H1 (cell line): ENCODE measurements at regions not wholly inside any gene's neighbourhood (a gene's known extent, or its start where the extent isn't known, plus 50 kb on each side); places are given as distances from the start of the nearest gene placed in this dataset.
A peak's percentile ranks its signal among the peaks of the same experiment; 100 is the strongest.

Experiments
- CTCF ChIA-PET: fragments of 300-600 bp; sonication (Branson Sonifier 250); formaldehyde crosslinking; loops from one replicate; lab custom pipeline; 2021; ENCODE audit not compliant: partially characterized antibody; lab: Charles Lee
- POLR2A ChIA-PET: fragments of 300-600 bp; sonication (Branson Sonifier 250); formaldehyde crosslinking; loops from one replicate; lab custom pipeline; 2021; ENCODE audit warnings: inconsistent platforms; ENCODE audit not compliant: partially characterized antibody; lab: Charles Lee
- DNase-seq, 2 experiments: peaks; one replicate each; pipeline versions ENCODE4 v3.0.0 to v3.0.0-alpha.2; 2010 to 2022; ENCODE audit warnings: low spot score in 2 of 2, low read depth in 1 of 2, mixed read lengths in 1 of 2
- FAIRE-seq: peaks from 2 replicates; lab custom pipeline; 2011; peaks lifted over from hg19 to GRCh38; lab: Jason Lieb, UNC
- H2AFZ ChIP-seq: 2 replicates; pipeline ENCODE4 v1.8.1; 2012; ENCODE audit warnings: low read length, inconsistent platforms
- H2AK5ac ChIP-seq: 2 replicates; pipeline ENCODE4 v1.6.1; 2013; ENCODE audit warnings: low read depth, low read length
- H2BK120ac ChIP-seq: replicated peaks from 2 replicates; pipeline ENCODE3; 2013; ENCODE audit warnings: low read depth, low read length, inconsistent platforms
- H2BK12ac ChIP-seq: 2 replicates; pipeline ENCODE4 v1.6.1; 2013; ENCODE audit warnings: low read depth, low read length
- H2BK15ac ChIP-seq: 2 replicates; pipeline ENCODE4 v1.6.1; 2013; ENCODE audit warnings: low read length
- H2BK20ac ChIP-seq: 2 replicates; pipeline ENCODE4 v1.6.1; 2013; ENCODE audit warnings: low read length
- H2BK5ac ChIP-seq: 2 replicates; pipeline ENCODE4 v1.6.1; 2013; ENCODE audit warnings: low read depth, low read length
- H3K14ac ChIP-seq: 2 replicates; pipeline ENCODE4 v1.6.1; 2013; ENCODE audit warnings: inconsistent platforms; ENCODE audit not compliant: insufficient read length
- H3K18ac ChIP-seq: 2 replicates; pipeline ENCODE4 v1.6.1; 2013; ENCODE audit warnings: low read length; ENCODE audit errors: extremely low read depth
- H3K23ac ChIP-seq: 2 replicates; pipeline ENCODE4 v1.6.1; 2013; ENCODE audit warnings: inconsistent platforms; ENCODE audit not compliant: insufficient read length
- H3K23me2 ChIP-seq: 2 replicates; pipeline ENCODE4 v1.6.1; 2013; ENCODE audit warnings: low read depth, low read length
- H3K27ac ChIP-seq: 2 replicates; pipeline ENCODE4 v1.6.1; 2011; ENCODE audit warnings: low read depth, low read length, inconsistent platforms
- H3K27me3 ChIP-seq, 4 experiments: replicated peaks in 1 of 4; 1 replicate in 1 of 4; 2 replicates in 3 of 4; pipeline versions ENCODE4 v1.6.1 to v1.8.1; 2011 to 2013; ENCODE audit warnings: low read length in 3 of 4, mild to moderate bottlenecking in 3 of 4, inconsistent platforms in 2 of 4, mixed read lengths in 2 of 4, moderate library complexity in 1 of 4; ENCODE audit not compliant: control insufficient read depth in 3 of 4, insufficient read depth in 3 of 4; ENCODE audit errors: extremely low read depth in 1 of 4
- H3K36me3 ChIP-seq, 4 experiments: 2 replicates each; pipeline versions ENCODE4 v1.6.1 to v1.8.1; 2011 to 2013; ENCODE audit warnings: mild to moderate bottlenecking in 4 of 4, low read length in 3 of 4, moderate library complexity in 2 of 4, control low read depth in 1 of 4, inconsistent platforms in 1 of 4; ENCODE audit not compliant: insufficient read depth in 4 of 4, control insufficient read depth in 2 of 4
- H3K4ac ChIP-seq: replicated peaks from 2 replicates; pipeline ENCODE3; 2013; ENCODE audit warnings: low read length, low read depth, mixed read lengths, inconsistent platforms; ENCODE audit not compliant: insufficient read length
- H3K4me1 ChIP-seq, 4 experiments: replicated peaks in 1 of 4; 1 replicate in 1 of 4; 2 replicates in 3 of 4; pipeline versions ENCODE4 v1.6.1 to v1.8.1; 2011 to 2013; ENCODE audit warnings: low read length in 3 of 4, inconsistent platforms in 2 of 4, mixed read lengths in 1 of 4; ENCODE audit not compliant: insufficient read depth in 4 of 4, control insufficient read depth in 3 of 4
- H3K4me2 ChIP-seq, 2 experiments: 2 replicates each; pipeline versions ENCODE4 v1.6.1 to v1.8.1; 2011 to 2013; ENCODE audit warnings: low read depth in 2 of 2, low read length in 2 of 2, control low read depth in 1 of 2, inconsistent platforms in 1 of 2, mild to moderate bottlenecking in 1 of 2; ENCODE audit not compliant: insufficient read depth in 1 of 2
- H3K4me3 ChIP-seq, 4 experiments: fragments of 200-600, 300-600 bp in 1 of 4; sonication (generic), shearing (Covaris generic), sonication (Bioruptor Twin) in 1 of 4; 2 replicates each; pipeline versions ENCODE4 v1.5.1 to v1.8.1; 2011 to 2016; ENCODE audit warnings: low read length in 4 of 4, low read depth in 3 of 4, control low read depth in 2 of 4, inconsistent platforms in 2 of 4, mild to moderate bottlenecking in 2 of 4, mixed read lengths in 1 of 4, moderate library complexity in 1 of 4; ENCODE audit not compliant: insufficient read depth in 2 of 4; ENCODE audit errors: extremely low read depth in 1 of 4
- H3K56ac ChIP-seq: replicated peaks from 2 replicates; pipeline ENCODE3; 2013; ENCODE audit warnings: low read depth, mild to moderate bottlenecking, mixed read lengths, low read length, inconsistent platforms; ENCODE audit not compliant: insufficient read length
- H3K79me1 ChIP-seq: 2 replicates; pipeline ENCODE4 v1.6.1; 2013; ENCODE audit warnings: low read depth, low read length, control low read depth
- H3K79me2 ChIP-seq, 2 experiments: 2 replicates each; pipeline versions ENCODE4 v1.6.1 to v1.8.1; 2012 to 2013; ENCODE audit warnings: low read length in 2 of 2, mild to moderate bottlenecking in 2 of 2, inconsistent platforms in 1 of 2; ENCODE audit not compliant: insufficient read depth in 2 of 2, control insufficient read depth in 1 of 2
- H3K9ac ChIP-seq, 4 experiments: replicated peaks in 1 of 4; 1 replicate in 1 of 4; 2 replicates in 3 of 4; pipeline versions ENCODE4 v1.6.1 to v1.8.1; 2011 to 2013; ENCODE audit warnings: low read depth in 3 of 4, low read length in 3 of 4, control low read depth in 2 of 4, mild to moderate bottlenecking in 2 of 4, moderate library complexity in 2 of 4, inconsistent platforms in 1 of 4; ENCODE audit errors: extremely low read depth in 1 of 4
- H3K9me3 ChIP-seq, 2 experiments: 2 replicates each; pipeline versions ENCODE4 v1.6.1 to v1.8.1; 2012 to 2013; ENCODE audit warnings: mild to moderate bottlenecking in 2 of 2, moderate library complexity in 2 of 2, control low read depth in 1 of 2, inconsistent platforms in 1 of 2, low read depth in 1 of 2, low read length in 1 of 2, mixed read lengths in 1 of 2; ENCODE audit not compliant: insufficient read depth in 2 of 2
- H4K20me1 ChIP-seq, 2 experiments: replicated peaks in 1 of 2; 2 replicates each; pipeline versions ENCODE3 to v1.8.1; 2011 to 2013; ENCODE audit warnings: inconsistent platforms in 2 of 2, low read length in 2 of 2, mild to moderate bottlenecking in 1 of 2; ENCODE audit not compliant: insufficient read depth in 2 of 2, control insufficient read depth in 1 of 2
- H4K5ac ChIP-seq: 2 replicates; pipeline ENCODE4 v1.6.1; 2013; ENCODE audit warnings: low read length, low read depth, mixed read lengths, inconsistent platforms; ENCODE audit not compliant: insufficient read length
- H4K8ac ChIP-seq: 2 replicates; pipeline ENCODE4 v1.8.0; 2013; ENCODE audit warnings: mild to moderate bottlenecking, moderate library complexity, low read length, inconsistent platforms; ENCODE audit not compliant: insufficient read depth; ENCODE audit errors: extremely low read depth
- H4K91ac ChIP-seq: replicated peaks from 2 replicates; pipeline ENCODE3; 2013; ENCODE audit warnings: low read length, mixed read lengths, inconsistent platforms; ENCODE audit not compliant: insufficient read length
- ASH2L ChIP-seq: fragments of 200-600, 300-600 bp; sonication (generic); IDR thresholded peaks from one replicate; pipeline ENCODE4 v1.7.1; 2017; ENCODE audit warnings: low read length
- CEBPB ChIP-seq: IDR thresholded peaks from 2 replicates; pipeline ENCODE4 v1.6.1; 2012; ENCODE audit warnings: low read depth, low read length
- WGBS, 2 experiments: shearing (Covaris generic) in 1 of 2; methylation state at CpG; one replicate each; pipeline versions ENCODE4 v1.1.6 to v1.1.7; 2013 to 2015; ENCODE audit warnings: low lambda C conversion rate in 2 of 2, mixed read lengths in 2 of 2, inconsistent platforms in 1 of 2, low coverage in 1 of 2, missing lambda C conversion rate in 1 of 2; ENCODE audit not compliant: insufficient replicate concordance in 2 of 2, insufficient coverage in 1 of 2, insufficient read length in 1 of 2; ENCODE audit errors: extremely low coverage in 1 of 2, missing lambda C conversion rate in 1 of 2; 5-methylcytosine and 5-hydroxymethylcytosine counted together

- Histone ChIP-seq H3K23ac (no peak overlapping the region), H3K27me3 (no peaks in the 10 kb centered on the region), H2BK5ac (no peak overlapping the region), H4K8ac (no peak overlapping the region), H4K91ac (no peak overlapping the region), H3K23me2 (no peaks in the 10 kb centered on the region; the same call in 1 of the 2 replicates), H3K27ac (no peak overlapping the region), H4K5ac (no peak overlapping the region), H3K4me3 (no peak overlapping the region), H2AK5ac (no peak overlapping the region), H3K4ac (no peak overlapping the region), H2AFZ (no peak overlapping the region), H2BK120ac (no peak overlapping the region), H4K20me1 (no peaks in the 10 kb centered on the region), H3K79me2 (no peaks in the 10 kb centered on the region), H3K56ac (no peak overlapping the region), H3K4me2 (no peak overlapping the region), H3K9me3 (peaks cover 0 to 3% of the 10 kb centered on the region in 2 experiments; a peak in 2 of 4 replicates), H3K18ac (no peak overlapping the region), H3K79me1 (no peaks in the 10 kb centered on the region), H3K14ac (no peak overlapping the region), H2BK20ac (no peak overlapping the region), H3K9ac (no peak overlapping the region), H2BK15ac (no peak overlapping the region), H2BK12ac (no peak overlapping the region), H3K36me3 (no peaks in the 10 kb centered on the region), H3K4me1 (no peaks in the 10 kb centered on the region)
- ChIA-PET POLR2A (no interaction called here), CTCF (no interaction called here)
- 95% methylated on average over 3 of the region's 3 CpGs; no CpG with 5 or more reads in 1 of the 2 experiments for WGBS, 2 experiments
- DNase-seq (no peak), FAIRE-seq (no peak)
- TF ChIP-seq ASH2L, result no peak
- TF ChIP-seq CEBPB, result peak; percentile 35; the same call in 1 of the 2 replicates
Measured at GRCh38 chr2:188884517-188884916, 89.7 kb upstream of the COL3A1 start.
